H1 (cell line): ENCODE measurements at regions not wholly inside any gene's neighbourhood (a gene's known extent, or its start where the extent isn't known, plus 50 kb on each side); places are given as distances from the start of the nearest gene placed in this dataset.

Experiments used
- CTCF ChIA-PET: fragments of 300-600 bp; sonication (Branson Sonifier 250); formaldehyde crosslinking; loops from one replicate; lab custom pipeline; 2021; ENCODE audit not compliant: partially characterized antibody; lab: Charles Lee
- POLR2A ChIA-PET: fragments of 300-600 bp; sonication (Branson Sonifier 250); formaldehyde crosslinking; loops from one replicate; lab custom pipeline; 2021; ENCODE audit warnings: inconsistent platforms; ENCODE audit not compliant: partially characterized antibody; lab: Charles Lee
- DNase-seq, 2 experiments: peaks; one replicate each; pipeline versions ENCODE4 v3.0.0 to v3.0.0-alpha.2; 2010 to 2022; ENCODE audit warnings: low spot score in 2 of 2, low read depth in 1 of 2, mixed read lengths in 1 of 2
- FAIRE-seq: peaks from 2 replicates; lab custom pipeline; 2011; peaks lifted over from hg19 to GRCh38; lab: Jason Lieb, UNC
- H2AFZ ChIP-seq: 2 replicates; pipeline ENCODE4 v1.8.1; 2012; ENCODE audit warnings: low read length, inconsistent platforms
- H2AK5ac ChIP-seq: 2 replicates; pipeline ENCODE4 v1.6.1; 2013; ENCODE audit warnings: low read depth, low read length
- H2BK120ac ChIP-seq: replicated peaks from 2 replicates; pipeline ENCODE3; 2013; ENCODE audit warnings: low read depth, low read length, inconsistent platforms
- H2BK12ac ChIP-seq: 2 replicates; pipeline ENCODE4 v1.6.1; 2013; ENCODE audit warnings: low read depth, low read length
- H2BK15ac ChIP-seq: 2 replicates; pipeline ENCODE4 v1.6.1; 2013; ENCODE audit warnings: low read length
- H2BK20ac ChIP-seq: 2 replicates; pipeline ENCODE4 v1.6.1; 2013; ENCODE audit warnings: low read length
- H2BK5ac ChIP-seq: 2 replicates; pipeline ENCODE4 v1.6.1; 2013; ENCODE audit warnings: low read depth, low read length
- H3K14ac ChIP-seq: 2 replicates; pipeline ENCODE4 v1.6.1; 2013; ENCODE audit warnings: inconsistent platforms; ENCODE audit not compliant: insufficient read length
- H3K18ac ChIP-seq: 2 replicates; pipeline ENCODE4 v1.6.1; 2013; ENCODE audit warnings: low read length; ENCODE audit errors: extremely low read depth
- H3K23ac ChIP-seq: 2 replicates; pipeline ENCODE4 v1.6.1; 2013; ENCODE audit warnings: inconsistent platforms; ENCODE audit not compliant: insufficient read length
- H3K23me2 ChIP-seq: 2 replicates; pipeline ENCODE4 v1.6.1; 2013; ENCODE audit warnings: low read depth, low read length
- H3K27ac ChIP-seq: 2 replicates; pipeline ENCODE4 v1.6.1; 2011; ENCODE audit warnings: low read depth, low read length, inconsistent platforms
- H3K27me3 ChIP-seq, 4 experiments: replicated peaks in 1 of 4; 1 replicate in 1 of 4; 2 replicates in 3 of 4; pipeline versions ENCODE4 v1.6.1 to v1.8.1; 2011 to 2013; ENCODE audit warnings: low read length in 3 of 4, mild to moderate bottlenecking in 3 of 4, inconsistent platforms in 2 of 4, mixed read lengths in 2 of 4, moderate library complexity in 1 of 4; ENCODE audit not compliant: control insufficient read depth in 3 of 4, insufficient read depth in 3 of 4; ENCODE audit errors: extremely low read depth in 1 of 4
- H3K36me3 ChIP-seq, 4 experiments: 2 replicates each; pipeline versions ENCODE4 v1.6.1 to v1.8.1; 2011 to 2013; ENCODE audit warnings: mild to moderate bottlenecking in 4 of 4, low read length in 3 of 4, moderate library complexity in 2 of 4, control low read depth in 1 of 4, inconsistent platforms in 1 of 4; ENCODE audit not compliant: insufficient read depth in 4 of 4, control insufficient read depth in 2 of 4
- H3K4ac ChIP-seq: replicated peaks from 2 replicates; pipeline ENCODE3; 2013; ENCODE audit warnings: low read length, low read depth, mixed read lengths, inconsistent platforms; ENCODE audit not compliant: insufficient read length
- H3K4me1 ChIP-seq, 4 experiments: replicated peaks in 1 of 4; 1 replicate in 1 of 4; 2 replicates in 3 of 4; pipeline versions ENCODE4 v1.6.1 to v1.8.1; 2011 to 2013; ENCODE audit warnings: low read length in 3 of 4, inconsistent platforms in 2 of 4, mixed read lengths in 1 of 4; ENCODE audit not compliant: insufficient read depth in 4 of 4, control insufficient read depth in 3 of 4
- H3K4me2 ChIP-seq, 2 experiments: 2 replicates each; pipeline versions ENCODE4 v1.6.1 to v1.8.1; 2011 to 2013; ENCODE audit warnings: low read depth in 2 of 2, low read length in 2 of 2, control low read depth in 1 of 2, inconsistent platforms in 1 of 2, mild to moderate bottlenecking in 1 of 2; ENCODE audit not compliant: insufficient read depth in 1 of 2
- H3K4me3 ChIP-seq, 4 experiments: fragments of 200-600, 300-600 bp in 1 of 4; sonication (generic), shearing (Covaris generic), sonication (Bioruptor Twin) in 1 of 4; 2 replicates each; pipeline versions ENCODE4 v1.5.1 to v1.8.1; 2011 to 2016; ENCODE audit warnings: low read length in 4 of 4, low read depth in 3 of 4, control low read depth in 2 of 4, inconsistent platforms in 2 of 4, mild to moderate bottlenecking in 2 of 4, mixed read lengths in 1 of 4, moderate library complexity in 1 of 4; ENCODE audit not compliant: insufficient read depth in 2 of 4; ENCODE audit errors: extremely low read depth in 1 of 4
- H3K56ac ChIP-seq: replicated peaks from 2 replicates; pipeline ENCODE3; 2013; ENCODE audit warnings: low read depth, mild to moderate bottlenecking, mixed read lengths, low read length, inconsistent platforms; ENCODE audit not compliant: insufficient read length
- H3K79me1 ChIP-seq: 2 replicates; pipeline ENCODE4 v1.6.1; 2013; ENCODE audit warnings: low read depth, low read length, control low read depth
- H3K79me2 ChIP-seq, 2 experiments: 2 replicates each; pipeline versions ENCODE4 v1.6.1 to v1.8.1; 2012 to 2013; ENCODE audit warnings: low read length in 2 of 2, mild to moderate bottlenecking in 2 of 2, inconsistent platforms in 1 of 2; ENCODE audit not compliant: insufficient read depth in 2 of 2, control insufficient read depth in 1 of 2
- H3K9ac ChIP-seq, 4 experiments: replicated peaks in 1 of 4; 1 replicate in 1 of 4; 2 replicates in 3 of 4; pipeline versions ENCODE4 v1.6.1 to v1.8.1; 2011 to 2013; ENCODE audit warnings: low read depth in 3 of 4, low read length in 3 of 4, control low read depth in 2 of 4, mild to moderate bottlenecking in 2 of 4, moderate library complexity in 2 of 4, inconsistent platforms in 1 of 4; ENCODE audit errors: extremely low read depth in 1 of 4
- H3K9me3 ChIP-seq, 2 experiments: 2 replicates each; pipeline versions ENCODE4 v1.6.1 to v1.8.1; 2012 to 2013; ENCODE audit warnings: mild to moderate bottlenecking in 2 of 2, moderate library complexity in 2 of 2, control low read depth in 1 of 2, inconsistent platforms in 1 of 2, low read depth in 1 of 2, low read length in 1 of 2, mixed read lengths in 1 of 2; ENCODE audit not compliant: insufficient read depth in 2 of 2
- H4K20me1 ChIP-seq, 2 experiments: replicated peaks in 1 of 2; 2 replicates each; pipeline versions ENCODE3 to v1.8.1; 2011 to 2013; ENCODE audit warnings: inconsistent platforms in 2 of 2, low read length in 2 of 2, mild to moderate bottlenecking in 1 of 2; ENCODE audit not compliant: insufficient read depth in 2 of 2, control insufficient read depth in 1 of 2
- H4K5ac ChIP-seq: 2 replicates; pipeline ENCODE4 v1.6.1; 2013; ENCODE audit warnings: low read length, low read depth, mixed read lengths, inconsistent platforms; ENCODE audit not compliant: insufficient read length
- H4K8ac ChIP-seq: 2 replicates; pipeline ENCODE4 v1.8.0; 2013; ENCODE audit warnings: mild to moderate bottlenecking, moderate library complexity, low read length, inconsistent platforms; ENCODE audit not compliant: insufficient read depth; ENCODE audit errors: extremely low read depth
- H4K91ac ChIP-seq: replicated peaks from 2 replicates; pipeline ENCODE3; 2013; ENCODE audit warnings: low read length, mixed read lengths, inconsistent platforms; ENCODE audit not compliant: insufficient read length
- CBX8 ChIP-seq: fragments of 300-800, 300-1000 bp; sonication (generic); IDR thresholded peaks from 2 replicates; pipeline ENCODE4 v1.7.1; 2016; ENCODE audit warnings: low read depth, low read length, borderline replicate concordance
- CEBPB ChIP-seq: IDR thresholded peaks from 2 replicates; pipeline ENCODE4 v1.6.1; 2012; ENCODE audit warnings: low read depth, low read length
- CHD2 ChIP-seq: IDR thresholded peaks from 2 replicates; pipeline ENCODE4 v1.6.1; 2012; ENCODE audit warnings: low read length, improper control_type of control experiment
- EGR1 ChIP-seq: IDR thresholded peaks from 2 replicates; pipeline ENCODE4 v1.6.1; 2011; ENCODE audit warnings: low read depth, low read length, borderline replicate concordance
- HDAC2 ChIP-seq, 2 experiments: fragments of 300-600 bp in 1 of 2; sonication (generic) in 1 of 2; IDR thresholded peaks; 2 replicates each; pipeline ENCODE4 v1.6.1; 2011 to 2012; ENCODE audit warnings: low read depth in 2 of 2, low read length in 2 of 2, mild to moderate bottlenecking in 2 of 2, moderate library complexity in 2 of 2, borderline replicate concordance in 1 of 2, inconsistent platforms in 1 of 2
- NANOG ChIP-seq: IDR thresholded peaks from 2 replicates; pipeline ENCODE4 v1.6.1; 2011; ENCODE audit warnings: low read length, low read depth, mild to moderate bottlenecking, inconsistent platforms; ENCODE audit not compliant: insufficient read depth, poor library complexity, severe bottlenecking
- WGBS, 2 experiments: shearing (Covaris generic) in 1 of 2; methylation state at CpG; one replicate each; pipeline versions ENCODE4 v1.1.6 to v1.1.7; 2013 to 2015; ENCODE audit warnings: low lambda C conversion rate in 2 of 2, mixed read lengths in 2 of 2, inconsistent platforms in 1 of 2, low coverage in 1 of 2, missing lambda C conversion rate in 1 of 2; ENCODE audit not compliant: insufficient replicate concordance in 2 of 2, insufficient coverage in 1 of 2, insufficient read length in 1 of 2; ENCODE audit errors: extremely low coverage in 1 of 2, missing lambda C conversion rate in 1 of 2; 5-methylcytosine and 5-hydroxymethylcytosine counted together

GRCh38 chr3:191627064-191627463 is 166.1 kb downstream of the PYDC2 start:
- no peak overlapping the region for H3K14ac ChIP-seq
- no peak overlapping the region for H3K27ac ChIP-seq
- H3K23ac ChIP-seq = no peak overlapping the region
- DNase-seq = no peak
- no peak overlapping the region for H3K4me3 ChIP-seq
- no peak overlapping the region for H3K9ac ChIP-seq
- no peak overlapping the region for H2AK5ac ChIP-seq
- no peak overlapping the region for H2BK120ac ChIP-seq
- H2BK5ac ChIP-seq = no peak overlapping the region
- no peak overlapping the region for H4K8ac ChIP-seq
- POLR2A ChIA-PET = no interaction called here
- no peak overlapping the region for H3K56ac ChIP-seq
- no peak overlapping the region for H4K5ac ChIP-seq
- H3K4ac ChIP-seq = no peak overlapping the region
- no peak overlapping the region for H3K4me2 ChIP-seq
- no peaks in the 10 kb centered on the region for H3K23me2 ChIP-seq
- no peaks in the 10 kb centered on the region for H4K20me1 ChIP-seq
- no peak overlapping the region for H2BK20ac ChIP-seq
- H3K18ac ChIP-seq = no peak overlapping the region
- no peaks in the 10 kb centered on the region for H3K79me1 ChIP-seq
- TF ChIP-seq HDAC2 (IDR thresholded peaks at IDR 0.05; ENCODE audit: borderline replicate concordance in 1 of 2, low read depth in 2 of 2, low read length in 2 of 2) (no peak), NANOG (no peak), CEBPB (no peak), EGR1 (no peak), CHD2 (no peak), CBX8 (no peak)
- TF ChIP-seq, all 59 proteins: peak for 0
- Histone ChIP-seq H2BK12ac (no peak overlapping the region), H3K79me2 (no peaks in the 10 kb centered on the region), H3K27me3 (no peaks in the 10 kb centered on the region), H4K91ac (no peak overlapping the region), H3K4me1 (peaks cover 0 to 5% (median 0%) of the 10 kb centered on the region in 4 experiments; a peak in 1 of 7 replicates), H2BK15ac (no peak overlapping the region), H2AFZ (no peak overlapping the region), H3K36me3 (no peaks in the 10 kb centered on the region), H3K9me3 (no peaks in the 10 kb centered on the region)
- 80% methylated on average over 8 of the region's 8 CpGs; no CpG with 5 or more reads in 1 of the 2 experiments for WGBS, 2 experiments
- CTCF ChIA-PET = no interaction called here
- FAIRE-seq = no peak
